Gastroesophageal sphincter (tissue), 3 donors: ENCODE measurements at regions not wholly inside any gene's neighbourhood (a gene's known extent, or its start where the extent isn't known, plus 50 kb on each side); places are given as distances from the start of the nearest gene placed in this dataset.

Source experiments
- CTCF ChIP-seq, 4 experiments: fragments of 200-600 bp in 2 of 4; fragments of 450-650 bp in 2 of 4; sonication (generic) in 1 of 4; IDR thresholded peaks; one replicate each; pipeline ENCODE4 v1.5.1; 2017 to 2019; ENCODE audit warnings: antibody characterized with exemption in 4 of 4, mild to moderate bottlenecking in 2 of 4, moderate library complexity in 2 of 4
- EP300 ChIP-seq: sonication (generic); formaldehyde crosslinking; IDR thresholded peaks from one replicate; pipeline ENCODE4 v1.6.1; 2017; ENCODE audit warnings: antibody characterized with exemption, mild to moderate bottlenecking
- POLR2A ChIP-seq, 2 donors: fragments of 450-650 bp; IDR thresholded peaks; one replicate each; pipeline ENCODE4 v1.6.1; 2017; ENCODE audit warnings: antibody characterized with exemption in 2 of 2, mild to moderate bottlenecking in 2 of 2, moderate library complexity in 1 of 2
- POLR2AphosphoS5 ChIP-seq: sonication (generic); formaldehyde crosslinking; IDR thresholded peaks from one replicate; pipeline ENCODE4 v1.6.1; 2017; ENCODE audit warnings: antibody characterized with exemption

GRCh38 chr9:2354856-2355696, 266.5 kb upstream of the VLDLR start:
- TF ChIP-seq POLR2AphosphoS5 (no peak), POLR2A (IDR thresholded peaks at IDR 0.05) (no peak), CTCF (IDR thresholded peaks at IDR 0.05) (no peak), EP300 (no peak)
